ENCODE measurements at regions not wholly inside any gene's neighbourhood (a gene's known extent, or its start where the extent isn't known, plus 50 kb on each side); places are given as distances from the start of the nearest gene placed in this dataset.

DNA sequence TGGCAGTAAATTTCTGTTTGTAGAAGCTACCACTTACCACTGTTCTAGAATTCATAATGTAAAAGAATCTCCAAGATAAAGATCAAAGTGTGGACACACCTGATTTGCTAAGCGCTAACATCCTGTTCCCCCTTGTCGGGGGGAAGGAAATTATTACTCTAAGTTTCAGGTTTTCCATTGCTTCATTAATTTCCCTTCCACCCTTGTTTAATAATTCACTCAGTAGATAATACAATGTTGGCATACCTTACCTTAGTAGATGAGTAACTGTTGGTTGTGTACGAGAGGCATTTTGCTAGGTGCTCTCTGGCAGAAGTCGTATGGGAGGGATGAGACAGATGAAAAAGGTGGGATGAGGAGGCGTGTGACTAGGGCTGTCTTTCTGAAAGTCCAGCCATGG, 641.2 kb upstream of the ARRDC4 start:
- TF ChIP-seq FOXA1 (IDR thresholded peaks at IDR 0.05) (no peak), SUZ12 (IDR thresholded peaks at IDR 0.05) (no peak), SP1 (IDR thresholded peaks at IDR 0.05) (no peak), TARDBP (IDR thresholded peaks at IDR 0.05) (no peak), FOXK2 (IDR thresholded peaks at IDR 0.05) (no peak)

All from HEK293T (cell line).